ENCODE measurements at regions not wholly inside any gene's neighbourhood (a gene's known extent, or its start where the extent isn't known, plus 50 kb on each side); places are given as distances from the start of the nearest gene placed in this dataset.
"Not testable (repeated sequence)": the region's sequence is repeated elsewhere in the genome, so short reads cannot be mapped to it uniquely, and the experiment has no call there.

DNA sequence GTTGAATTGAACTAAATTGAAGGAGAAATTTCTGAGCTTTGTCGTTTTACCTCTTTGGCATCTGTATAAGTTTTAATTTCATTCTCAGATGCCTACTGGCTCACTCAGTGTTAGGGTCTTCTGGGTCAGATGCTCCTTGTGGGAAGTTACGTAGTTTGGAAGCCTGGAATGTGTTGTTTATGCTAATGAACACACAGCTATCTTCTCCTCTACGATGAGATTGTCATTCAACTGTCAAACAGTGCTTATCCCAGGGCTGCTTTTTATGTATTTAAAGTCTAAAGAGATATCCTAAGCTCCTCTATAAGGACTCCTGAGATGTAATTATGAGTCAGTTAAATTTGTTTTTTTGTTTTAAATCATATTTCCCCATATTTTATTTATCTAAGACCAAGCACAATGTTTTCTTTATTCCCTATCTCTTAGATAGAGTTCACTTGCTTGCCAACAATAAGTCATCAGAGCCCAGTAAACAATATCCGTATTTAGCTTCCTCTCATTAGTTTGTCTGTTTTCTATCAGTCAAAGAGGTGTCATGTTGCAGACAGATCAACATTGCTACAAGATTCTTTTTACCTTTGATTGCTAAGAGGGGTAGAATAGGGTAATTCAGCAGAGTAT, 368.0 kb upstream of the PDE3A start:
- DNase-seq = no peak

DNA sequence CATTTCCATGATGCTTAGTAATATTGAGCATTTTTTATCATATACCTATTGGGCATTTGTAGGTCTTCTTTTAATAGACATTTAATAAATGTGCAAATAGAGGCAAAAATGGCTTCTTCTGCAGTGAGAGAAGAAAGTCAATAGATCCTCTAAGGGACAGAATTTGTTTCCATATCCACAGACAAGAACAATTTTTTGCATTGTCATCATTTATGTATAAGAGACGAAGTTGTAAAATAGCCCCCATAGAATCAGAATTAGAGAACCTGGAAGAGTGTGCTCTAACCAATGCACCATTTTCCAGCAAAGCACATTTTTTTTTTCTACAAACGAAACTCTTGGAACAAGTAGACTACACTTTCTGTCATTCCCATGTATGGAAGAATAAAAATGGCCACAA, 365.1 kb upstream of the PDE3A start:
- DNase-seq = no peak

DNA sequence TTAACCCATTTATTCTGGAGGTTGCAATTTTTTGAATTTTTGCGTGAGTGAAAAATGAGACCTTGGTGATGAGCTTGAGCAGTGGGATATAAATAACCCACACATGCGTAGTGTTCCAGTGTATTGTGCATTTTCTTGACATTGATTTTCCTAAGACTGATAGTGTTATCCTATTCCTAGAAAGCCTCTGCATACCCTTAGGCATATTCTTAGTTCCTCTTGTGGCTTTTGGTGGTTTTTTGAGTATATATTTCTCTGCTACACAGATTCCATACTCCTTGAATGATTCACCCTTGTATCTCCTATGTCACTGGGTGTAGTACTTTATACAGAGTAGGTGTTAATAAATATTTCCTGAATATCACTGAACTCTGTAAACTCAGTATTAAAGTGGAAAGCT, 363.4 kb upstream of the PDE3A start:
- no peak for DNase-seq

DNA sequence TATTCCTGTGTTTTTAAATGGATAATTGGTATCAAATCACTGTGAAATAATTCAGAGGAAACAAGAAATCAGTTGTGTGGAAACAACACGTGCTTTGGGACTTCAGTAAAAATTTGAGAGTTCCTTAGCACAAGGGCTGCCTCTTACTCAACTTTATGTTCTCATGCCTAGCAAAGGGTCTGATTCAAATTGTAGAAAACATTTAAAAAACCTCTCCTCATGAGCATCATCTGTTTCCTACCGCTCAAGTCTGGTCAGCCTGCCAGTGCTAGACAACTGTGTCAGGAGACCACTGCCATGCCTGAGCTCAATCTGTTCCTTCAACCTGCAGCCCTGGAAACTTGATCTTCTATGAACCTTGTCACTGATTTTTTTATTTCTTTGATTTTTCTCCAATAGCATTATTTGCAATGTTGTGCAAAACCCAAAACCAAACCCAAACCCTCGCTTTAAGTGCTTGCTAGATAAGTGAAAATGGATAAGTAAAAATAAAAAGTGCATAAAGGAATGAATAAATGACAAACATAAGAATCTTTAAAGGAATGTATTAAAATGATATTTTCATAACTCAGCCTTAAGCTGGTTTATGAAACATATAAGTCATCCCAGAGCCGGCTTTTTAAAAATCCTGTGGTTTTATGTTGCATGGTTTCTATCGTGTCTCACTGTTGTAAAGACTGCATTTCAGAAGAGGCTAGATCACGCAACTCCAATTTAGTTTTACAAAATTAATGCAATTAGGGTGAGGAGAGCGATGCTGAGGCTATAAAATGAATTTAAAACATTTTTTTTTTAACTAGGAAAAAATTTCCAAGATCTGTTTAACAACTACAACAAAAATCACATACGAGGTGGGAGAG, 361.2 kb upstream of the PDE3A start:
- no peak for DNase-seq

DNA sequence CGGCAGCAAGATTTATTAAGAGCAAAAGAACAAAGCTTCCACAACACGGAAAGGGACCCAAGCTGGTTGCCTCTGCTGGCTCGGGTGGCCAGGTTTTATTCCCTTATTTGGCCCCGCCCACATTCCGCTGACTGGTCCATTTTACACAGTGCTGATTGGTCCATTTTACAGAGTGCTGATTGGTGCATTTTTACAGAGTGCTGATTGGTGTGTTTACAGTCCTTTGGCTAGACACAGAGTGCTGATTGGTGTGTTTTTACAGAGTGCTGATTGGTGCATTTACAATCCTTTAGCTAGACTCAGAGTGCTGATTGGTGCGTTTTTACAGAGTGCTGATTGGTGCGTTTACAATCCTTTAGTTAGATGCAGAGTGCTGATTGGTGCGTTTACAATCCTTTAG, 358.4 kb upstream of the PDE3A start:
- not testable (repeated sequence) for DNase-seq

DNA sequence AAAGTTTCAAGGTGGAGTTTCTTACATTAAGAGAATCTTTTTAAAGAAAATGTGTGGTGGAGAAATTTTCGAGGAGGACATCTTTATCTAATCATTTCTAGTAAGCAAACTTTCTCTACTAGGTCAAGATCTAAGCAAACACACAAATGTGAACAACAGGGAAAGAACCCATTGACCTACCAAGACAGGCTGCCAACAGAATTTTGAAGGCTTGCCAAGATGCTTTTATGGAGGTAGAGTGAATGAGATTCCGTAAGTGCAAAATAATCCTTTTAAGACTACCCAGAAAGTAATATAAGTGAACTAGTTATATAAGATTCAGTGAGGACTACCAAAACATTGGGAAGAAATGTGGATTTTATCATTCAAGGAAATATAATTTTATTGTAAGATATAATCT, 357.1 kb upstream of the PDE3A start:
- no peak for DNase-seq

DNA sequence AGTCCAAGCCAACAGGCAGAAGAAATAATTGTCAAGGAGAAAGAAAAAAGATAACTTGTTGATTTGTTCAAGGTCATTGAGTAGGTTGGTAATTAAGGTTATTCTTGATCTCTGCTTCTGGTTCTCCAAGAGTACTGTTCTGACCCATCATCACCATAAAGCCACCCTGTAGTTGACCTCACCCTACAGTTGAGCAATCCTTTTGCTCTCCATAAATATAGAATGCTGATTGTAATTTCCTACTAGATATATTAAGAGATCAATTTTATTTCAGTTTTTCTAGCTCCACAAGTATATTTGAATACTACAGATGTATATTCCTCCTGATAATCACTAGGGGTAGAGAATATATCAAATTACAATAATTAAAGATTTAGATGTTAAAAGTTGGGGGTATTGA, 350.5 kb upstream of the PDE3A start:
- DNase-seq = no peak

DNA sequence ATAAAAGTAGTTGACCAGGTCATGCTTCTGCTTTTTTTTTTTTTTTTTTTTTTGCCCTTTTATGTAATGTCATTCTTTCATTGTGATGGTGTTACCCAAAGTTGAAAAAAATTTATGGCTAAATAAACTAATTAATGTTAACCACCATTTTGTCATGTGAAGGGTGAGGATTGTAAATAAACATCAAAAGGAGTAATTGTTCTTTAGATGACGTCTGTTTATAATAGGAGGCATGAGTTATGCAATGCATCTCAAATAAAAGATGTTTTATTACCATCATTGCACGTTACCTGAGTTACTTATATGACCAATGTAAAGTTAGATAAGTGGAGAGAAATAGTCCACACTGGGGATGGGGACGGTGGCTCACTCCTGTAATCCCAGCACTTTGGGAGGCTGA, 349.9 kb upstream of the PDE3A start:
- DNase-seq = no peak

DNA sequence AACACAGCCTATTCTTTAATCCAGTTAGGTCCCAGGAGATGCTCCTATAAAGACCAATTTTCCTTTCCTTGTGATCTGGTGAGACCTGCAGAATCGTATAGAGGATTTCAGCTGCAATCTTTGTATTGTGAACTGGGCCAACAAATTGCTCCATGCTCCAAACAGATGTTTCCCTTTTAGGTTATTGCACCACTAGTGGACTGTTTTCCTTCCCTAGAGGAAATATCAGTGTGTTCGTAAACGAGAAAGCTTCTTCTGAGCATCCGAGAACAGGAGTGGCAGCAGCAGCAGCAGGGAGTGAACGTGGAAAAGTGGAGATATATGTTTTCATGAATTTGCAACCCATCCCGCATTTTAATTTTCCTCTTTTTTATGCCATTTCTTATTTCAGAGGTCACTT, 344.1 kb upstream of the PDE3A start:
- DNase-seq = no peak

DNA sequence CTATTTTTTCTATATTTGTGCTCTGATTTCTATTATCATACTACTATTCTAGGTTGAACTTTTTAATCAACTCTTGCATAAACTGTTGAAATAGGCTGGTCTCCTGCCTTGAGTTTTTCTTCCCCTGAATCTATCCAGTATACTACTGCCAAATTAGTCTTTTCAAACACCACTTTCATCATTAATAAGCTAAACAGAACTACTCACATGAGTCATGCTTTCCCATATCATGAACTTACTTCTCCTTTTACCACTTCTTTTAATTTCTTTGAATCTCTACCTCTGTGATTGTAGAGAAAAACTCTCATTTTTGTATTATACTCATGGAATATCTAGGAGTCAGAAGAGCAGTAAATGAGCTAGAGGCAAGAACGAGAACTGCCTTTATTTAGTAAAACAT, 340.3 kb upstream of the PDE3A start:
- DNase-seq = no peak

DNA sequence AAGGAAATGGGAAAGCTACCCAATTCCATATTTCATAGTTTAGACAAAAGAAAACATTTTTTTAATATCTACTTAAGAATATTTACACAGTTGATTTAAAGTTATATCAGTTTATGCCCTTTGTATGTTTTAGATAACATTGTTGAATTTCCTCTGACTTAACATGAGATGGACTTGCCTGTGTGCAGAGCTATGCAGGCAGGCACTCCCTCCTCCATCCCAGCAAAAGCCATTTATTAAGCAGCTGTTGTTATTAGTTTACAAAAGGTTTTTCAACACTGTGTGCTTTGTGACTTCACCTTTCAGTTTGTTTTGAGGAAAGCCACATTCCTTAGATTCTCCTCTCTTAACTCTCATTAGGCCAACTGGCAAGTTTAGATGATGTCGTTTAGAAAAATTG, 337.5 kb upstream of the PDE3A start:
- DNase-seq = no peak

DNA sequence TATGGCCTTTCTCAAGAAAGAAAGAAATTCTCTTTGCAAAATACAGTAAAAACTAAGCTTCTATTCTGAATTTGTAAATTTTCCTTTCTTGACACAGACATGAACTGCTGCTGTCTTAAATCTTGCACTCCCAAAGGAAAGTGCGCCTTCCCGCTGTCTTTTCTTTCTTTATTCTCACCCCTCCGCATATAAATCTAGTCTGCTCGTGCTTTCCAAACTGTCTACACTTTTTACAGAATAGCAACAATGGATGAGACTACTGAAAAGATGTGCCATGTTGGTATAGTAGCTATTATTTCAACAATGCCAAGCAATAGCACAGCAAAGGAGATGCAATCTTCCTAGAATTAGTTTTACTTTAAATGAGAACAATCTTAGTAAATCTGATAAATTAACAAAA, 328.8 kb upstream of the PDE3A start:
- no peak for DNase-seq

DNA sequence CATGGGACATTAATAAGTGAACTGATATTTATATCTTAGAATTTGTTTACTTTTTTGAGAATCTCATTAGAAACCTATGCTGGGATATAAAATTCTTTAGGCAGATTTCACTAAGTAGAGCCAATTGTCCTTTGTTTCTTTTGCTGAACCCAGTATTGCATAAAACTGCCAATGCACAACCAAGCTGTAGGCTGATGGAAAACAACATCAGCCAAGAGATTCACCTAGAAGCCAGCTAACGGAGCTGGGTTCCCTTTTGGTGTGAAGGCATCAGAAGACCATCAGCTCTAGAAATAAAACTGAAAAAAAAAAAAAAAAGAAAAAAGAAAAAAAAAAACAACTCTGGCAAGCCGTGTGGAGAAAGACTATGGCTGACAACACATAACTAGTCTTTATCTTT, 328.2 kb upstream of the PDE3A start:
- DNase-seq = no peak

DNA sequence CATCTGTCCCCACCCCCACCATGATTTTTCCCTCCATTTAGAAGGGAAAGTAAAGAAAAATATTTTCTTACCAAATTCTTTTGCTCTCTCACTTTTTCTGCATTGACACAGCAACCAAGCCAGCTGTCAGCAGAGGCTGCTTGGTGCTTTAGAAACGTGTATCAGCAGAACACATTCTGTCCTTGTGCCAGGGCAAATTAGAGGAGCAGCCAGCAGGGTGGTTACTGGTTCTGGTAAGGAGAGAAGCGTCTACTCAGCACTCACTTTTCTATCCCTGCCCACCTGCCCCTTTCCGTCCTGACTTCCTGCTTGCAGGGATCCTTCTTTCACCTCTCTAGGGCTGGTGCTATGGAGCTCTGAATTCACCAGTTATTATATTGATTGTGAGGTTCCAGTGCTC, 327.5 kb upstream of the PDE3A start:
- no peak for DNase-seq

DNA sequence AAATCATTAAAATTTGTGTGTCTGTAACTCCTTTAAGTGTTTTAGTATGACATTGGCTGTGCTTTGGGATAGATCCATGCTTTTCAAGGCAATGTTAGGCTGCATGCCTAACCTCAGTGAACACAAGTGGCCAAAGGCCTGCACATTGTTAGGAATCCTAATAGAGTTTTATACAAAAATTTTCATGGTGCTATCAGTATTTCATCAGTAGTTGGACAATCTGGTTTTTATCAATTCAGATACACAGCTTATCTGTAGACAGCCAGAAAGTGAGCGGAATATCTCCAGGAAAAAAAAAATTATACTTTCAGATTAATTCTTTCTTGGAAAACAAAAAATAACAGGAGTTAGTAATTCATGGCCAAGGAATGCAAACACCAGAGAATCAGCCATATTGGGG, 324.0 kb upstream of the PDE3A start:
- no peak for DNase-seq

DNA sequence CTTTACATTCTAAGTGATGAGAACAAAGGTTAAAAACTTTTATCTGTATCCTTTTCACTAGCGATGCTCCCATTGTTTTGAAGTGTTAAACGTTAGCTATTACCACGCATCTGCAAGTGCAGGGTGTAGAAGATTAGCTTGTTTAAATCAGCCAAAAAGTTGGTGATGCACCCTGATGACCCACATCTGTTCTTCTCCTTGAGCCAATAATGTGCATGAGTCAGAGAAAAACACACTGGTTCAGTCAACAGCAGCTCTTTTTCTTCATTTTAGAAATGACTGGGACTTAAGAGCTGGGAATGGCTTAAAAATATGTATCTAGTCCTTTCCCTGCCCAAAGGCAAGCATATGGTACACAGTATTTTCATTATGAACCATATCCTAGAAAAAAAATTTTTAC, 323.5 kb upstream of the PDE3A start:
- no peak for DNase-seq

DNA sequence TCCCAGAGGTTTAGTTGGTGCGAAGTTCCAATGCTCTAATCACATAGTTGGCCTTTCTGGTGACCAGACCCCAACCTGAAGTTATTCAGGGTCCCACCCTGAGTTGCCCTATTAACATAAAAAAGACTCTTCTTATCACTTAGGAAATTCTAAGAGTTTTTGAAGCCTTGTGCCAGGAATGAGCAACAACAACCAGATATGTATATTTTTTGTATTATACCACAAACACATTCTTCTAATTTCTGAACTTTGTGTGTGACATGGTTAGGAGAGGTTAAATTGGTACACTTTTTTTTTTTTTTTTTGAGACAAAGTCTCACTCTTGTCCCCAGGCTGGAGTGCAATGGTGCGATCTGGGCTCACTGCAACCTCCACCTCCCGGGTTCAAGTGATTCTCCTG, 320.4 kb upstream of the PDE3A start:
- no peak for DNase-seq

DNA sequence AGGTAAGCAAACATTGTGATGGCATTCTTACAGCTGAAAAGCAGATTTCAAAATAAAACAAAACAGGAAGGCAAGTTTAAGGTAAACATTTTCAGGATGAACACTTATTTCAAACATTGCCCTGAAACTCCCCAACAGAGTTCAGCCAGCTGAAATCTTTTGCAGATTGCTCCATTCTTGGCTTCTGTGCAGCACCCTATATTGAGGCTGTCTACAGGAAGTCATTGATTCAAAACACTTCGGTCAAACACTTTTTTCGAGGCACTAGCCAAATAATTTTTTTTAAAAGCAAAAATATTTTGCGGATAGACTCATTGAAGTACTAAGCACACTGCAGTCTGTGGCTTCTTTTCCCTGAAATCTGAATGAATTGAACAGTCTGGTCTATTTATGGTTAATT, 318.1 kb upstream of the PDE3A start:
- DNase-seq = no peak

DNA sequence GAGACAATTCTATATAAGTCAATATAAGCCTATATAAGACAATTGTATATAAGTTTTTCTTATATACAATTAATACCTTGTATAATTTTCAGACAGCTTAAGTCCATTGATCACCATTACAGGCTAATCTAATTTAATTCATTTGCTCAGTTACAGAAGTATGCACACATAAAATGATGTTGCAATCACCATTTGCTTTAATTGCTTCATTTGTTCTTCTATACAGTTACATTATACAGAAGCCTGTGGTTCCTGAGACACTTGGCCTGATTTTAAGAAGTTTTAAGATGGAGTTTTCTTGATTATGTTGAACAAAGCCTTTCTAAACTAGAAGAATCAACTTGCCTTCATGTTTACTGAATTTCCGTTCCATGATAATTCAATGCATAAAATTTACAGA, 314.6 kb upstream of the PDE3A start:
- DNase-seq = no peak

DNA sequence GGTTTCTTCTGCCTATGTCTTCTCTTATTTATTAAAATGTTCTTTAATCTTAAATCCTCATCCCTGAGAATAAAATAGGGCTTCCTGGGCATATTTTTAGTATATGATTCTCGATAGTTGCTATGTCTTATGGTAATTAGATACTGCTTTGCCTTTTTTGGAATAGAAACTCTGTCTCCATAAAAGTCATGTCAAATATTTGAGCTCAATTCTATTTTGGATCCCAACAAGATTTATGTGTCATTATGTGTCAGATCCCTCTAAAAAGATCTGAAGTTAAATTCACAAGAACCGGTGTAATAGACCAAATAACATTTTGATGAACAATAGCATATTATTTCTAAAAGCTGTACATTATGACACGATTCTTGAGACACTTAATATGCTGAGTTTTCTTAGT, 312.5 kb upstream of the PDE3A start:
- DNase-seq = no peak

DNA sequence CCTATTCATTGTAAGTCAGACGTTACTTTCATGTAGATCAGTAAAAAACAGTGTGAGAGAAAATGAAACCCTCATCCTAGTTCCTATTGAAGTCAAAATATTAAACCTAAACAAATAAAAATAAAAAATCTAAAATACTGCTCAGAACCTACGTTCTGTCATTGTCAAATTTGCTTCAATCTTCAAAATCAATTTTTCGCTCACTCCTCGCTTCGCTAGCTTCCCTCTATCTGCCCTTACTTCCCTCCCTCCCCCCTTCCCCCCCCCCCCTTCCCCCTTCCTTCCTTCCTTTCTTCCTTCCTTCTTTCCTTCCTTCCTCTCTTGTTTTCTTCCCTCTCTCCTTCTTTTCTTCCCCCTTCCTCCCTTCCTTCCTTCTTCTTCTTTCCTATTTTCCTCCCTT, 310.9 kb upstream of the PDE3A start:
- DNase-seq = no peak

DNA sequence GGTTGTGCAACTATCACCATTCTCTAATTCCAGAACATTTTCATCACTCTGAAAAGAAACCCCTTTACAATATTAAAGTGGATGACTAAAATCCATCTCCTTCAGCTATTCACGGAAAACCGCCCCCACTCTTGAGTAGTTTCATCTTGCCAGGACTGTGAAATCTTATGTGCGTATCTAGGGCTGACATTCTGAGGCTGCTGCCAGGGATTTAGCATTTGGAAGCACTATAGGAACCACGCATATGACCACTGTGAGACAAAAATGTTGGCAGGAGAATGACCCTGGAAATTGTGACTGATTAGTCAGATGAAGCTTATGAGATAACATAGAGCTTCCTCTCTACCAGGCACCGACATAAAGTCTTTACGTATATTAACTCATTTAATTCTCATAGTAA, 305.2 kb upstream of the PDE3A start:
- no peak for DNase-seq

DNA sequence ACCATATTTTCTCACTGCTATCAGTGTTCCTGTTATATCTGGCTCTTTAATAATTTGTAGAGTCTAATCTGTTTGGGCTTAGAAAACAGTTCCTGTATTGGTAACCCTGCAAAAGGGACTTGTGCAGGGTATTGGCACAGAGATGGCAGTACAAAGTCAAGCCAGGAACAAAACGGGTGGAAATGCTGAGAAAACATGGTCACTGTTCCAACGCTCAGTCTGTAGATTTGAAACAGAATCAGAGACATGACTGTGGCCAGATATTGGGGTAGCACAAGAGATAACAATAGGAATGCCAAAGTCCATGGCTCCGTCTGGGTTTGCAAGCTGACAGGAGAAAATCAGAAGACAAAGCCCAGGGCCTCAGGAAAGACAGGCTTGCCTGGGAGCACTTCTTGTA, 290.7 kb upstream of the PDE3A start:
- no peak for DNase-seq

DNA sequence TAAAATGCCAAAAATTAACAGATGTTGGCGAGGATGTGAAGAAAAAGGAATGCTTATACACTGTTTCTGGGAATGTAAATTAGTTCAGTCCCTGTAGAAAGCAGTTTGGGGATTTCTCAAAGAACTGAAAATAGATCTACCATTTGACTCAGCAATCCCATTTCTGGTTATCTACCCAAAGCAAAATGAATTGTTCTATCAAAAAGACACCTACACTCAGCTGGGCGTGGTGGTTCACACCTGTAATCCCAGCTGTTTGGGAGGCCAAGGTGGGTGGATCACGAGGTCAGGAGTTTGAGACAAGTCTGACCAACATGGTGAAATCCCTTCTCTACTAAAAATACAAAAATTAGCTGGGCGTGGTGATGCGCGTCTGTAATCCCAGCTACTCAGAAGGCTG, 279.3 kb upstream of the PDE3A start:
- DNase-seq = no peak

DNA sequence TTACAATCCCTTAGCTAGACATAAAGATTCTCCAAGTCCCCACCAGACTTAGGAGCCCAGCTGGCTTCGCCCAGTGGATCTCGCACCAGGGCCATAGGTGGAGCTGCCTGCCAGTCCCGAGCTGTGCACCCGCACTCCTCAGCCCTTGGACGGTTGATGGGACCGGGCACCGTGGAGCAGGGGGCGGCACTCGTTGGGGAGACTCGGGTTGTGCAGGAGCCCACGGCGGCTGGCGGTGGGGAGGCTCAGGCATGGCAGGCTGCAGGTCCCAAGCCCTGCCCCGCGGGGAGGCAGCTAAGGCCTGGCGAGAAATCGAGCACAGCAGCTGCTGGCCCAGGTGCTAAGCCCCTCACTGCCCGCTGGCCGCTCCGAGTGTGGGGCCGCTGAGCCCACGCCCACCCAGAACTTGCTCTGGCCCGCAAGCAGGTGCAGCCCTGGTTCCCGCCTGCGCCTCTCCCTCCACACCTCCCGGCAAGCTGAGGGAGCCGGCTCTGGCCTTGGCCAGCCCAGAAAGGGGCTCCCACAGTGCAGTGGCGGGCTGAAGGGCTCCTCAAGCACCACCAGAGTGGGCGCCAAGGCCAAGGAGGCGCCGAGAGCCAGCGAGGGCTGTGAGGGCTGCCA, 275.0 kb upstream of the PDE3A start:
- not testable (repeated sequence) for DNase-seq

All from DMS79 (cell line).